Neural cell (in vitro differentiated cells): ENCODE measurements at regions not wholly inside any gene's neighbourhood (a gene's known extent, or its start where the extent isn't known, plus 50 kb on each side); places are given as distances from the start of the nearest gene placed in this dataset.

Source experiments
- H2AFZ ChIP-seq: fragments of 200-600, 300-800 bp; sonication (generic), shearing (Covaris generic); 2 replicates; pipeline ENCODE4 v1.6.0; 2014; ENCODE audit warnings: low read depth, mild to moderate bottlenecking, antibody characterized with exemption, low read length, moderate library complexity
- H3F3A ChIP-seq: fragments of 200-600 bp; shearing (Covaris generic); 2 replicates; pipeline ENCODE4 v1.6.1; 2016; ENCODE audit warnings: mild to moderate bottlenecking, moderate library complexity, mixed read lengths, antibody characterized with exemption, low read length; ENCODE audit not compliant: insufficient read depth, poor library complexity, severe bottlenecking
- H3K27ac ChIP-seq: fragments of 200-600, 300-800 bp; sonication (generic), shearing (Covaris generic); 2 replicates; pipeline ENCODE4 v1.5.1; 2014; ENCODE audit warnings: mild to moderate bottlenecking, low read length, moderate library complexity
- H3K27me3 ChIP-seq: fragments of 300-800, 200-600 bp; sonication (generic), shearing (Covaris generic); 2 replicates; pipeline ENCODE4 v1.6.0; 2014; ENCODE audit warnings: mild to moderate bottlenecking, low read depth, low read length, moderate library complexity; ENCODE audit not compliant: insufficient read depth
- H3K36me3 ChIP-seq: fragments of 300-800, 200-600 bp; sonication (generic), shearing (Covaris generic); 2 replicates; pipeline ENCODE4 v1.5.1; 2014; ENCODE audit warnings: mild to moderate bottlenecking, antibody characterized with exemption, low read length, moderate library complexity; ENCODE audit not compliant: insufficient read depth
- H3K4me2 ChIP-seq: fragments of 300-800, 200-600 bp; sonication (generic), shearing (Covaris generic); 2 replicates; pipeline ENCODE4 v1.6.0; 2014; ENCODE audit warnings: mild to moderate bottlenecking, low read length
- H3K4me3 ChIP-seq: fragments of 300-800, 200-600 bp; sonication (generic), shearing (Covaris generic); 2 replicates; pipeline ENCODE4 v1.5.1; 2014; ENCODE audit warnings: mild to moderate bottlenecking, low read length, moderate library complexity
- H3K79me2 ChIP-seq: fragments of 200-600 bp; shearing (Covaris generic); replicated peaks from 2 replicates; pipeline ENCODE4 v1.6.0; 2014; ENCODE audit warnings: mild to moderate bottlenecking, low read length, moderate library complexity; ENCODE audit not compliant: insufficient read depth
- H3K9ac ChIP-seq: fragments of 300-800, 200-600 bp; sonication (generic), shearing (Covaris generic); 2 replicates; pipeline ENCODE4 v1.6.1; 2016; ENCODE audit warnings: mild to moderate bottlenecking, low read length, mixed read lengths
- H3K9me2 ChIP-seq: fragments of 200-600 bp; shearing (Covaris generic); 2 replicates; pipeline ENCODE4 v1.6.1; 2016; ENCODE audit warnings: mild to moderate bottlenecking, low read length, mixed read lengths; ENCODE audit not compliant: insufficient read depth
- H3K9me3 ChIP-seq: fragments of 200-600, 300-800 bp; sonication (generic), shearing (Covaris generic); 2 replicates; pipeline ENCODE4 v1.6.1; 2016; ENCODE audit warnings: mild to moderate bottlenecking, mixed run types, low read length, moderate library complexity, mixed read lengths
- H4K20me1 ChIP-seq: fragments of 200-600 bp; shearing (Covaris generic); 2 replicates; pipeline ENCODE4 v1.6.1; 2016; ENCODE audit warnings: mild to moderate bottlenecking, mixed run types; ENCODE audit not compliant: insufficient read depth
- EP300 ChIP-seq: fragments of 450-650 bp; conservative IDR thresholded peaks from 2 replicates; pipeline ENCODE4 v1.6.1; 2014; ENCODE audit warnings: antibody characterized with exemption, mild to moderate bottlenecking, moderate library complexity; ENCODE audit not compliant: poor library complexity, severe bottlenecking
- EZH2 ChIP-seq: fragments of 200-600, 300-800 bp; shearing (Covaris generic), sonication (generic); IDR thresholded peaks from 2 replicates; pipeline ENCODE4 v1.6.1; 2014; ENCODE audit warnings: antibody characterized with exemption, low read length, borderline replicate concordance, mild to moderate bottlenecking; ENCODE audit not compliant: insufficient read depth, poor library complexity, severe bottlenecking
- MXI1 ChIP-seq: fragments of 450-650 bp; conservative IDR thresholded peaks from 2 replicates; pipeline ENCODE4 v1.6.1; 2014; ENCODE audit warnings: antibody characterized with exemption, mild to moderate bottlenecking; ENCODE audit not compliant: poor library complexity, severe bottlenecking
- POLR2AphosphoS5 ChIP-seq: IDR thresholded peaks from 2 replicates; pipeline ENCODE4 v1.6.1; 2012
- RAD21 ChIP-seq: fragments of 450-650 bp; conservative IDR thresholded peaks from 2 replicates; pipeline ENCODE4 v1.6.1; 2014; ENCODE audit warnings: antibody characterized with exemption, mild to moderate bottlenecking, moderate library complexity
- SMC3 ChIP-seq: fragments of 450-650 bp; conservative IDR thresholded peaks from 2 replicates; pipeline ENCODE4 v1.6.1; 2014; ENCODE audit warnings: antibody characterized with exemption, mild to moderate bottlenecking, moderate library complexity; ENCODE audit not compliant: poor library complexity
- TAF1 ChIP-seq: IDR thresholded peaks from 2 replicates; pipeline ENCODE4 v1.6.1; 2012; ENCODE audit warnings: low read depth
- TF ChIP-seq, protein P1 (sequence below): IDR thresholded peaks from 2 replicates; pipeline ENCODE4 v1.6.1; 2012; ENCODE audit warnings: borderline replicate concordance
- TF ChIP-seq, protein P2 (sequence below): fragments of 450-650 bp; IDR thresholded peaks from 2 replicates; pipeline ENCODE4 v1.5.1; 2014; ENCODE audit warnings: antibody characterized with exemption, mild to moderate bottlenecking, moderate library complexity; ENCODE audit not compliant: poor library complexity, severe bottlenecking

DNA sequence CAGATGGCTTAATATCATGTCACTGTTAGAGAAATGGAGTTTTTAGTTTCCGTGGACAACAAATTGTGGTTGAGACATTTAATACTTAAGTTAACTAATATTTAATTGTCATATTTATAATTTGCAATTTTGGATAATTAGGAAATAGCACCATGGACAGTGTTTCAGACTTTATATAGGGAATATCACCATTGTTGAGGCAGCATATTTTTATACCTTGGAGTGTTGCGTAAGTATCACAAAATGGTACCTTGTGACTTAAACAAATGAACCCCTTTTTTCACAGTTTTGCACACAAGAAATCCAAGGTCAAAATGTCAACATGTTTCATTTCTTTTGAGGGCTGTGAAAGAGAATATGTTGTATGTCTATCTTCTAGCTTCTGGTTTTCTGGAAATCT, 539.9 kb downstream of the TECRL start:
- Histone ChIP-seq H3K27ac (no peak overlapping the region), H3F3A (no peaks in the 10 kb centered on the region), H3K4me2 (no peak overlapping the region), H3K9me3 (no peaks in the 10 kb centered on the region), H3K79me2 (no peaks in the 10 kb centered on the region), H3K9me2 (no peaks in the 10 kb centered on the region), H3K36me3 (no peaks in the 10 kb centered on the region), H3K9ac (no peak overlapping the region), H2AFZ (no peak overlapping the region), H3K27me3 (no peaks in the 10 kb centered on the region), H3K4me3 (no peak overlapping the region), H4K20me1 (no peaks in the 10 kb centered on the region)
- TF ChIP-seq EP300: no peak
- TF ChIP-seq TAF1: no peak
- TF ChIP-seq, protein P1, sequence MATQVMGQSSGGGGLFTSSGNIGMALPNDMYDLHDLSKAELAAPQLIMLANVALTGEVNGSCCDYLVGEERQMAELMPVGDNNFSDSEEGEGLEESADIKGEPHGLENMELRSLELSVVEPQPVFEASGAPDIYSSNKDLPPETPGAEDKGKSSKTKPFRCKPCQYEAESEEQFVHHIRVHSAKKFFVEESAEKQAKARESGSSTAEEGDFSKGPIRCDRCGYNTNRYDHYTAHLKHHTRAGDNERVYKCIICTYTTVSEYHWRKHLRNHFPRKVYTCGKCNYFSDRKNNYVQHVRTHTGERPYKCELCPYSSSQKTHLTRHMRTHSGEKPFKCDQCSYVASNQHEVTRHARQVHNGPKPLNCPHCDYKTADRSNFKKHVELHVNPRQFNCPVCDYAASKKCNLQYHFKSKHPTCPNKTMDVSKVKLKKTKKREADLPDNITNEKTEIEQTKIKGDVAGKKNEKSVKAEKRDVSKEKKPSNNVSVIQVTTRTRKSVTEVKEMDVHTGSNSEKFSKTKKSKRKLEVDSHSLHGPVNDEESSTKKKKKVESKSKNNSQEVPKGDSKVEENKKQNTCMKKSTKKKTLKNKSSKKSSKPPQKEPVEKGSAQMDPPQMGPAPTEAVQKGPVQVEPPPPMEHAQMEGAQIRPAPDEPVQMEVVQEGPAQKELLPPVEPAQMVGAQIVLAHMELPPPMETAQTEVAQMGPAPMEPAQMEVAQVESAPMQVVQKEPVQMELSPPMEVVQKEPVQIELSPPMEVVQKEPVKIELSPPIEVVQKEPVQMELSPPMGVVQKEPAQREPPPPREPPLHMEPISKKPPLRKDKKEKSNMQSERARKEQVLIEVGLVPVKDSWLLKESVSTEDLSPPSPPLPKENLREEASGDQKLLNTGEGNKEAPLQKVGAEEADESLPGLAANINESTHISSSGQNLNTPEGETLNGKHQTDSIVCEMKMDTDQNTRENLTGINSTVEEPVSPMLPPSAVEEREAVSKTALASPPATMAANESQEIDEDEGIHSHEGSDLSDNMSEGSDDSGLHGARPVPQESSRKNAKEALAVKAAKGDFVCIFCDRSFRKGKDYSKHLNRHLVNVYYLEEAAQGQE: no peak
- TF ChIP-seq POLR2AphosphoS5: no peak

DNA sequence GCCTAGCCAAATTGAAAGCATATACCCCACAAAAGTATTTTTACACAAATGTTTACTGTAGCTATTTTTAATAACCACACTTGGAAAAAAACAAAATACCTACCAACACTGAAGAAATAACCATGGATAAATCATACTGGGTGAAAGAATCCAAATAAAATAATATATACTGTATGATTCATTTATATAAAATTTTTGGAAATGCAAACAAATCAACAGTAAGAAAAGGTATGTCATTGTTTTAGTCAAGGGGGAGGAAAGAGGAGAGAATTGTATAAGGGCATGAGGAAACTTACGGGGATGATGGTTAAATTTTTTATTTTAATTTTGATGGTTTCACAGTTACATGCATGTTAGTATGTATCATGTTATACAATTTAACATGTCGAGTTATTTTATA, 557.8 kb downstream of the TECRL start:
- TF ChIP-seq, protein P1: no peak
- TF ChIP-seq POLR2AphosphoS5 (no peak), EP300 (no peak), SMC3 (no peak), MXI1 (no peak), RAD21 (no peak), TAF1 (no peak), EZH2 (no peak)
- TF ChIP-seq, protein P2, sequence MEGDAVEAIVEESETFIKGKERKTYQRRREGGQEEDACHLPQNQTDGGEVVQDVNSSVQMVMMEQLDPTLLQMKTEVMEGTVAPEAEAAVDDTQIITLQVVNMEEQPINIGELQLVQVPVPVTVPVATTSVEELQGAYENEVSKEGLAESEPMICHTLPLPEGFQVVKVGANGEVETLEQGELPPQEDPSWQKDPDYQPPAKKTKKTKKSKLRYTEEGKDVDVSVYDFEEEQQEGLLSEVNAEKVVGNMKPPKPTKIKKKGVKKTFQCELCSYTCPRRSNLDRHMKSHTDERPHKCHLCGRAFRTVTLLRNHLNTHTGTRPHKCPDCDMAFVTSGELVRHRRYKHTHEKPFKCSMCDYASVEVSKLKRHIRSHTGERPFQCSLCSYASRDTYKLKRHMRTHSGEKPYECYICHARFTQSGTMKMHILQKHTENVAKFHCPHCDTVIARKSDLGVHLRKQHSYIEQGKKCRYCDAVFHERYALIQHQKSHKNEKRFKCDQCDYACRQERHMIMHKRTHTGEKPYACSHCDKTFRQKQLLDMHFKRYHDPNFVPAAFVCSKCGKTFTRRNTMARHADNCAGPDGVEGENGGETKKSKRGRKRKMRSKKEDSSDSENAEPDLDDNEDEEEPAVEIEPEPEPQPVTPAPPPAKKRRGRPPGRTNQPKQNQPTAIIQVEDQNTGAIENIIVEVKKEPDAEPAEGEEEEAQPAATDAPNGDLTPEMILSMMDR: no peak
- Histone ChIP-seq H3K79me2 (no peaks in the 10 kb centered on the region), H2AFZ (no peak overlapping the region), H3K4me3 (no peak overlapping the region), H3K9me2 (no peaks in the 10 kb centered on the region), H3K27ac (no peak overlapping the region), H3K36me3 (no peaks in the 10 kb centered on the region), H4K20me1 (no peaks in the 10 kb centered on the region), H3K27me3 (no peaks in the 10 kb centered on the region), H3K9ac (no peak overlapping the region), H3K4me2 (no peak overlapping the region), H3K9me3 (no peaks in the 10 kb centered on the region), H3F3A (no peaks in the 10 kb centered on the region)
